Activated naive CD4-positive, alpha-beta T cell treated with anti-CD3 and anti-CD28 coated beads, Interleukin-2, amount 50 U/mL, for 72 hours (primary cell): ENCODE measurements at regions not wholly inside any gene's neighbourhood (a gene's known extent, or its start where the extent isn't known, plus 50 kb on each side); places are given as distances from the start of the nearest gene placed in this dataset.

Experiments used
- ATAC-seq, 2 donors: fragments of 150-1000 bp; cut with Tn5 transposase; 2 replicates each; pipeline ENCODE4 v1.10.0; 2021; ENCODE audit warnings: mild to moderate bottlenecking in 2 of 2, moderate library complexity in 2 of 2
- DNase-seq, 2 donors: peaks; one replicate each; pipeline ENCODE4 v3.0.0; 2021 to 2022; ENCODE audit warnings: low spot score in 2 of 2
- H3K27ac Mint-ChIP-seq, 2 donors: one replicate each; pipeline ENCODE4 v1.8.0; 2022; ENCODE audit warnings: mild to moderate bottlenecking in 2 of 2, mixed read lengths in 2 of 2
- H3K36me3 Mint-ChIP-seq, 2 donors: one replicate each; pipeline ENCODE4 v1.8.0; 2022; ENCODE audit warnings: mixed read lengths in 2 of 2
- H3K9me3 Mint-ChIP-seq, 2 donors: one replicate each; pipeline ENCODE4 v1.8.0; 2022; ENCODE audit warnings: mixed read lengths in 2 of 2

GRCh38 chr18:68548904-68549870 is 165.7 kb downstream of the TMX3 start:
- DNase-seq (no peak), ATAC-seq (no peak)
- no peaks in the 10 kb centered on the region for H3K9me3 Mint-ChIP-seq
- no peak overlapping the region for H3K27ac Mint-ChIP-seq
- H3K36me3 Mint-ChIP-seq: no peaks in the 10 kb centered on the region

GRCh38 chr18:68543344-68543743 is 171.6 kb downstream of the TMX3 start:
- Mint-ChIP-seq H3K9me3 (no peaks in the 10 kb centered on the region), H3K27ac (no peak overlapping the region), H3K36me3 (no peaks in the 10 kb centered on the region)
- no peak for ATAC-seq
- DNase-seq: no peak

GRCh38 chr18:68542846-68543245 is 172.1 kb downstream of the TMX3 start:
- no peaks in the 10 kb centered on the region for H3K9me3 Mint-ChIP-seq
- no peak overlapping the region for H3K27ac Mint-ChIP-seq
- H3K36me3 Mint-ChIP-seq: no peaks in the 10 kb centered on the region
- DNase-seq: no peak
- no peak for ATAC-seq

- H3K9me3 Mint-ChIP-seq: no peaks in the 10 kb centered on the region
- H3K27ac Mint-ChIP-seq: no peak overlapping the region
- ATAC-seq: no peak
- DNase-seq: no peak
- no peaks in the 10 kb centered on the region for H3K36me3 Mint-ChIP-seq
Observed at GRCh38 chr18:68533641-68534040, 181.3 kb downstream of the TMX3 start.

GRCh38 chr18:68532328-68532885 is 182.5 kb downstream of the TMX3 start:
- ATAC-seq (no peak), DNase-seq (no peak)
- no peaks in the 10 kb centered on the region for H3K9me3 Mint-ChIP-seq
- H3K27ac Mint-ChIP-seq: no peak overlapping the region
- no peaks in the 10 kb centered on the region for H3K36me3 Mint-ChIP-seq

GRCh38 chr18:68525091-68525490 is 189.8 kb downstream of the TMX3 start:
- Mint-ChIP-seq H3K36me3 (no peaks in the 10 kb centered on the region), H3K27ac (no peak overlapping the region), H3K9me3 (no peaks in the 10 kb centered on the region)
- ATAC-seq (no peak), DNase-seq (no peak)

- no peak for ATAC-seq
- no peak for DNase-seq
- Mint-ChIP-seq H3K27ac (no peak overlapping the region), H3K9me3 (no peaks in the 10 kb centered on the region), H3K36me3 (no peaks in the 10 kb centered on the region)
Observed at GRCh38 chr18:68520406-68521075, 194.4 kb downstream of the TMX3 start.

- Mint-ChIP-seq H3K36me3 (no peaks in the 10 kb centered on the region), H3K9me3 (no peaks in the 10 kb centered on the region), H3K27ac (no peak overlapping the region)
- ATAC-seq (no peak), DNase-seq (no peak)
Observed at GRCh38 chr18:68519336-68519735, 195.6 kb downstream of the TMX3 start.

GRCh38 chr18:68509902-68510301 is 205.0 kb downstream of the TMX3 start:
- ATAC-seq: no peak
- Mint-ChIP-seq H3K27ac (no peak overlapping the region), H3K9me3 (peaks cover 0 to 3% of the 10 kb centered on the region in 2 donors), H3K36me3 (no peaks in the 10 kb centered on the region)
- DNase-seq: no peak

GRCh38 chr18:68507781-68508180 is 207.1 kb downstream of the TMX3 start:
- DNase-seq: no peak
- Mint-ChIP-seq H3K36me3 (no peaks in the 10 kb centered on the region), H3K27ac (no peak overlapping the region), H3K9me3 (peaks cover 0 to 3% of the 10 kb centered on the region in 2 donors)
- no peak for ATAC-seq

GRCh38 chr18:68505178-68505574 is 209.7 kb downstream of the TMX3 start:
- ATAC-seq: no peak
- peaks cover 0 to 3% of the 10 kb centered on the region in 2 donors for H3K9me3 Mint-ChIP-seq
- H3K36me3 Mint-ChIP-seq: no peaks in the 10 kb centered on the region
- DNase-seq: no peak
- H3K27ac Mint-ChIP-seq: no peak overlapping the region

GRCh38 chr18:68504441-68505177 is 210.3 kb downstream of the TMX3 start:
- H3K36me3 Mint-ChIP-seq: no peaks in the 10 kb centered on the region
- no peak for ATAC-seq
- no peaks in the 10 kb centered on the region for H3K9me3 Mint-ChIP-seq
- no peak for DNase-seq
- no peak overlapping the region for H3K27ac Mint-ChIP-seq

GRCh38 chr18:68500556-68500955 is 214.4 kb downstream of the TMX3 start:
- Mint-ChIP-seq H3K36me3 (no peaks in the 10 kb centered on the region), H3K9me3 (no peaks in the 10 kb centered on the region), H3K27ac (no peak overlapping the region)
- no peak for ATAC-seq
- DNase-seq: no peak

GRCh38 chr18:68499141-68499540 is 215.8 kb downstream of the TMX3 start:
- DNase-seq (no peak), ATAC-seq (no peak)
- H3K27ac Mint-ChIP-seq: no peak overlapping the region
- H3K9me3 Mint-ChIP-seq: no peaks in the 10 kb centered on the region
- no peaks in the 10 kb centered on the region for H3K36me3 Mint-ChIP-seq

GRCh38 chr18:68498636-68499035 is 216.3 kb downstream of the TMX3 start:
- Mint-ChIP-seq H3K9me3 (no peaks in the 10 kb centered on the region), H3K27ac (no peak overlapping the region), H3K36me3 (no peaks in the 10 kb centered on the region)
- no peak for DNase-seq
- no peak for ATAC-seq

- Mint-ChIP-seq H3K36me3 (no peaks in the 10 kb centered on the region), H3K27ac (no peak overlapping the region), H3K9me3 (no peaks in the 10 kb centered on the region)
- ATAC-seq (no peak), DNase-seq (no peak)
Observed at GRCh38 chr18:68498185-68498584, 216.7 kb downstream of the TMX3 start.
